ENCODE measurements at regions not wholly inside any gene's neighbourhood (a gene's known extent, or its start where the extent isn't known, plus 50 kb on each side); places are given as distances from the start of the nearest gene placed in this dataset.

GRCh38 chr13:22030321-22030720 is 359.4 kb downstream of the FGF9 start:
- Histone ChIP-seq H3K4me3 (ENCODE audit: low read depth in 1 of 2, low read length in 1 of 2) (no peak overlapping the region), H3K27ac (no peak overlapping the region), H3K27me3 (no peaks in the 10 kb centered on the region), H3K4me1 (ENCODE audit: control insufficient read depth in 1 of 2, insufficient read depth in 1 of 2, low read depth in 1 of 2, low read length in 1 of 2) (no peaks in the 10 kb centered on the region), H3K36me3 (no peaks in the 10 kb centered on the region), H3K9me3 (no peaks in the 10 kb centered on the region)
- TF ChIP-seq, protein P1, sequence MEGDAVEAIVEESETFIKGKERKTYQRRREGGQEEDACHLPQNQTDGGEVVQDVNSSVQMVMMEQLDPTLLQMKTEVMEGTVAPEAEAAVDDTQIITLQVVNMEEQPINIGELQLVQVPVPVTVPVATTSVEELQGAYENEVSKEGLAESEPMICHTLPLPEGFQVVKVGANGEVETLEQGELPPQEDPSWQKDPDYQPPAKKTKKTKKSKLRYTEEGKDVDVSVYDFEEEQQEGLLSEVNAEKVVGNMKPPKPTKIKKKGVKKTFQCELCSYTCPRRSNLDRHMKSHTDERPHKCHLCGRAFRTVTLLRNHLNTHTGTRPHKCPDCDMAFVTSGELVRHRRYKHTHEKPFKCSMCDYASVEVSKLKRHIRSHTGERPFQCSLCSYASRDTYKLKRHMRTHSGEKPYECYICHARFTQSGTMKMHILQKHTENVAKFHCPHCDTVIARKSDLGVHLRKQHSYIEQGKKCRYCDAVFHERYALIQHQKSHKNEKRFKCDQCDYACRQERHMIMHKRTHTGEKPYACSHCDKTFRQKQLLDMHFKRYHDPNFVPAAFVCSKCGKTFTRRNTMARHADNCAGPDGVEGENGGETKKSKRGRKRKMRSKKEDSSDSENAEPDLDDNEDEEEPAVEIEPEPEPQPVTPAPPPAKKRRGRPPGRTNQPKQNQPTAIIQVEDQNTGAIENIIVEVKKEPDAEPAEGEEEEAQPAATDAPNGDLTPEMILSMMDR (IDR thresholded peaks at IDR 0.05), result no peak

DNA sequence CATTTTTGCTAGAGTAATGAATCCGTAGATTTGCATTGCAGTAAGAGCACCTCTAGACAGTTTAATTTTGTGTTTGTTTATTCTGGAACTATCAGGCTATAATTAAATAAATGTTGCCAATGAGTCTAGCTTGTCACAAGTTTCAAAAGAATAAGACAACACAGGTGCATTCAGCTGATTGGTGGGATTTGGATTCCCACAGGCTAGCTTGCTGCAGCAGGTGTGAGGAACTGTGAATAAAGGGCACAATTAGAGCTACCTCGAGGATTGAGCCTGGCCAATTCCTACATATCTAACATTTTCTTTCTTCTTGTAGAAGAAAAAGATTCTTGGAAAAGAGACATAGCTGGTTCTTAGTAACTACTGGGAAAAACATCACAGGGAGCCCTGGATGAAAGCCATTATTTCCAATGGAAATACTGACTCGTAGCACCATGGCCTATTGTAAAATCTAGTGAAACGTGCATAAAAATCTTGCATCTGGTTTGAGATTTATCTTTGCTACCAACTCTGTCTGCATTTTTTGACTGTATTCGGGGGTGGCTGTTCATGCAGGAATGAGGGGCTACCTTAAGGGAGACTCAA is 360.9 kb downstream of the FGF9 start:
- Histone ChIP-seq H3K27me3 (no peaks in the 10 kb centered on the region), H3K4me3 (ENCODE audit: low read depth in 1 of 2, low read length in 1 of 2) (no peak overlapping the region), H3K36me3 (no peaks in the 10 kb centered on the region), H3K27ac (no peak overlapping the region), H3K9me3 (no peaks in the 10 kb centered on the region), H3K4me1 (ENCODE audit: control insufficient read depth in 1 of 2, insufficient read depth in 1 of 2, low read depth in 1 of 2, low read length in 1 of 2) (no peaks in the 10 kb centered on the region)
- TF ChIP-seq, protein P1 (IDR thresholded peaks at IDR 0.05), result no peak

DNA sequence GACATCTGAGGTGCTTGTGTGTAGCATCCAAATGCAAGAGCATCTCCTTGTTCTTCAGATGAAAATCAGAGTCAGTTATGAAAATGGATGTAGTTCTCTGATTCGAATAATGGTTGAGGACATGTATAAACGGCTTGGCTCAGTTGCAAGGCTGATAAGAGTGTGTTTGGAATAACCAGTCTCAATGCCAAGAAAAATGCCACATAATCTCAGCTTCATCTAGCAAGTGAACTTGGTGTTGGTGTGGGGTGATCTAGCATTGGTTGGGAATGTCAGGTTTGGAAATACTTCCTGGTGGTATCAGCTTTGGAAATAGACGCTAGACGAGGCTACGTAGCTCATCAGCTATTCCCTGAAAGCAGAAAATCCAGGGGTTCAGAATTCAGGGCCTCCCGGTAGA is 362.0 kb downstream of the FGF9 start:
- TF ChIP-seq, protein P1 (IDR thresholded peaks at IDR 0.05), result no peak
- H3K4me1 ChIP-seq (ENCODE audit: control insufficient read depth in 1 of 2, insufficient read depth in 1 of 2, low read depth in 1 of 2, low read length in 1 of 2), result no peaks in the 10 kb centered on the region
- H3K27ac ChIP-seq, result no peak overlapping the region
- no peak overlapping the region for H3K4me3 ChIP-seq (ENCODE audit: low read depth in 1 of 2, low read length in 1 of 2)
- no peaks in the 10 kb centered on the region for H3K36me3 ChIP-seq
- H3K27me3 ChIP-seq, result no peaks in the 10 kb centered on the region
- no peaks in the 10 kb centered on the region for H3K9me3 ChIP-seq

GRCh38 chr13:22039961-22040360 is 369.1 kb downstream of the FGF9 start:
- Histone ChIP-seq H3K4me3 (ENCODE audit: low read depth in 1 of 2, low read length in 1 of 2) (no peak overlapping the region), H3K27me3 (no peaks in the 10 kb centered on the region), H3K27ac (no peak overlapping the region), H3K4me1 (ENCODE audit: control insufficient read depth in 1 of 2, insufficient read depth in 1 of 2, low read depth in 1 of 2, low read length in 1 of 2) (no peaks in the 10 kb centered on the region), H3K9me3 (no peaks in the 10 kb centered on the region), H3K36me3 (no peaks in the 10 kb centered on the region)
- TF ChIP-seq, protein P1 (IDR thresholded peaks at IDR 0.05), result no peak

- H3K27ac ChIP-seq, result no peak overlapping the region
- no peak overlapping the region for H3K4me3 ChIP-seq (ENCODE audit: low read depth in 1 of 2, low read length in 1 of 2)
- TF ChIP-seq, protein P1 (IDR thresholded peaks at IDR 0.05), result no peak
- H3K27me3 ChIP-seq, result no peaks in the 10 kb centered on the region
- no peaks in the 10 kb centered on the region for H3K4me1 ChIP-seq (ENCODE audit: control insufficient read depth in 1 of 2, insufficient read depth in 1 of 2, low read depth in 1 of 2, low read length in 1 of 2)
- no peaks in the 10 kb centered on the region for H3K36me3 ChIP-seq
- no peaks in the 10 kb centered on the region for H3K9me3 ChIP-seq
Measured at GRCh38 chr13:22040810-22041364, 370.0 kb downstream of the FGF9 start.
